Mucosa of descending colon (tissue), 3 donors: ENCODE measurements at regions not wholly inside any gene's neighbourhood (a gene's known extent, or its start where the extent isn't known, plus 50 kb on each side); places are given as distances from the start of the nearest gene placed in this dataset.

Source experiments
- ATAC-seq: fragments of 200-7000 bp; cut with Tn5 transposase; one replicate; pipeline ENCODE4 v1.9.1; 2020; ENCODE audit warnings: mild to moderate bottlenecking, moderate library complexity
- DNase-seq, 3 donors: peaks; one replicate each; pipeline ENCODE4 v3.0.0-alpha.2; 2020
- H3K36me3 ChIP-seq: fragments of 200-600 bp; one replicate; pipeline ENCODE4 v1.8.0; 2021; ENCODE audit warnings: low read depth, mild to moderate bottlenecking
- H3K4me1 ChIP-seq: fragments of 200-600 bp; one replicate; pipeline ENCODE4 v1.8.0; 2021; ENCODE audit warnings: low read depth, mild to moderate bottlenecking
- H3K4me3 ChIP-seq: fragments of 200-600 bp; one replicate; pipeline ENCODE4 v1.8.0; 2021; ENCODE audit warnings: mild to moderate bottlenecking
- H3K9me3 ChIP-seq: fragments of 200-600 bp; one replicate; pipeline ENCODE4 v1.8.0; 2021; ENCODE audit warnings: mild to moderate bottlenecking
- CTCF ChIP-seq: fragments of 200-600 bp; IDR thresholded peaks from one replicate; pipeline ENCODE4 v1.8.0; 2022; ENCODE audit warnings: antibody characterized with exemption, mild to moderate bottlenecking
- intact Hi-C, 2 donors: fragments of 100-400 bp; cut with DNase I in 1 of 2; cut with micrococcal nuclease in 1 of 2; formaldehyde crosslinking; loops; one replicate each; pipeline versions ENCODE4 v1.11.0 to v1.11.1; 2022; cut with DNase I, micrococcal nuclease
- donor health status: DM: no; HTN: no; CAD: no; lungs with moderate emphysema.
- donor health status: DM: no; HTN: no; CAD: no.
- donor health status: DM: no; HTN: yes; CAD: no.

GRCh38 chr5:167406513-167406912 lies 884.9 kb upstream of the WWC1 start:
- no peaks in the 10 kb centered on the region for H3K4me1 ChIP-seq
- DNase-seq (no peak), ATAC-seq (no peak)
- H3K9me3 ChIP-seq = no peaks in the 10 kb centered on the region
- intact Hi-C loops = no loop called here
- TF ChIP-seq CTCF = no peak
- H3K4me3 ChIP-seq = no peak overlapping the region
- no peaks in the 10 kb centered on the region for H3K36me3 ChIP-seq

DNA sequence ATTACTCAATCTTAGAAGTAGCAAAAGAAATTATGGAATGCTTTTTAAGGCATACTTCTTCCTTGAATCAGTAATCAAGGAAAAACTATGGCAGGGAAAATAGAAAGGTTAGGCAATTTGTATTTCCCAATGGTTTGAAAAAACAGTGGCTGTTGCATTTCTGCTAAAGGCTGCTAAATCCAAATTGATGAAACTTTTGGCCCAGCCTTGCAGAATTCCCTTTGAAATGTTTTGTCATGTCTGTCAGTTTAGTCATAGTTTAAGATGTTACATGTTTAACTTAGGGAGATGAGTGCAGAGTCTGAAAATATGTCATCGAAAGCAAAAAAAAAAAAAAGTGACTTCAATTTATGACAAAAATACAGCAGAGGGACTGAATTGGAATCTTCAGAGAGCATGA lies 878.9 kb upstream of the WWC1 start:
- intact Hi-C loops = no loop called here
- H3K4me1 ChIP-seq = peaks cover 5% of the 10 kb centered on the region
- ATAC-seq = no peak
- H3K4me3 ChIP-seq = no peak overlapping the region
- TF ChIP-seq CTCF = no peak
- no peaks in the 10 kb centered on the region for H3K36me3 ChIP-seq
- no peak for DNase-seq
- no peaks in the 10 kb centered on the region for H3K9me3 ChIP-seq

DNA sequence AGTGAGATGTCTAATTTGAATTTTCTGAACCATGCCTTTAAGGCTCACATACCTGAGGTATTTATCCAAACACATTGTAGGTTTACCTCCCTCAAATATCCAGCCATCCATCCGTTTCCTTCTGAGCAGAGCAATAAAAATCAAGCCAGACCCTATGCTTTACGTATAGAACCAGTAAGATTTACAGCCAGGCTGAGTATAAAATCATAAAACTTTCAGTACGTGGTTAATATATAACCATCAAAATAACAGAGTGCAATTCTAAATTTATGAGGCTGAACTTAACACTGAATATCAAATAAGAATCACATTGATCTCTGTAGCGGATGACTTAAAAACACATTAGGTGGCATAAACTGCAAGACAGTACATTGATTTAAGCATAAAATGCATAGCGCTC lies 877.9 kb upstream of the WWC1 start:
- no peak overlapping the region for H3K4me3 ChIP-seq
- ATAC-seq = peak; percentile 98
- TF ChIP-seq CTCF = no peak
- intact Hi-C loops = no loop called here
- DNase-seq = peak in 1 of 3 donors; percentile 14
- no peaks in the 10 kb centered on the region for H3K36me3 ChIP-seq
- H3K4me1 ChIP-seq = peaks cover 5% of the 10 kb centered on the region
- no peaks in the 10 kb centered on the region for H3K9me3 ChIP-seq

- ATAC-seq (no peak), DNase-seq (no peak)
- no peak for TF ChIP-seq CTCF
- Histone ChIP-seq H3K4me3 (no peak overlapping the region), H3K36me3 (no peaks in the 10 kb centered on the region), H3K9me3 (no peaks in the 10 kb centered on the region), H3K4me1 (peaks cover 5% of the 10 kb centered on the region)
- intact Hi-C loops = no loop called here
Observed at GRCh38 chr5:167414611-167415010, 876.8 kb upstream of the WWC1 start.

- peaks cover 5% of the 10 kb centered on the region for H3K4me1 ChIP-seq
- intact Hi-C loops = no loop called here
- H3K9me3 ChIP-seq = no peaks in the 10 kb centered on the region
- no peak for TF ChIP-seq CTCF
- H3K4me3 ChIP-seq = no peak overlapping the region
- DNase-seq (no peak), ATAC-seq (no peak)
- H3K36me3 ChIP-seq = no peaks in the 10 kb centered on the region
Observed at GRCh38 chr5:167415779-167416746, 875.4 kb upstream of the WWC1 start.
